K562 (cell line): ENCODE measurements at regions not wholly inside any gene's neighbourhood (a gene's known extent, or its start where the extent isn't known, plus 50 kb on each side); places are given as distances from the start of the nearest gene placed in this dataset.

ENCODE experiments used
- ATAC-seq: fragments of 200-7000 bp; cut with Tn5 transposase; 3 replicates; pipeline ENCODE4 v1.9.1; 2020; ENCODE audit warnings: moderate library complexity
- BruUV-seq: library from RNA; stranded (reverse); fragments of 400-500 nt; replicated peaks from 2 replicates; lab custom pipeline; 2021; lab: Mats Ljungman, UMichigan
- CTCF ChIA-PET: fragments of 300-600 bp; formaldehyde crosslinking; extraction: SDS; loops from one replicate; lab custom pipeline; 2021; ENCODE audit warnings: low intra/inter-chr PET ratio; lab: Yijun Ruan, JAX
- POLR2A ChIA-PET: fragments of 300-600, 350-650 bp; sonication (Branson Sonifier 250); formaldehyde crosslinking; extraction: SDS; loops from one replicate; lab custom pipeline; 2021; ENCODE audit warnings: antibody characterized with exemption, inconsistent platforms; lab: Yijun Ruan, JAX
- DNase-seq, 4 experiments: peaks; one replicate each; pipeline versions ENCODE4 v3.0.0 to v3.0.0-alpha.2; 2011 to 2018; ENCODE audit warnings: low spot score in 3 of 4, mixed read lengths in 3 of 4; ENCODE audit errors: extremely low read depth in 1 of 4
- FAIRE-seq: peaks from 2 replicates; lab custom pipeline; 2011; peaks lifted over from hg19 to GRCh38; lab: Jason Lieb, UNC
- H2AFZ ChIP-seq: 2 replicates; pipeline ENCODE4 v1.6.0; 2011; ENCODE audit warnings: low read depth, low read length, control low read depth, inconsistent platforms
- H3K27ac ChIP-seq: fragments of 200-600 bp; 3 replicates; pipeline ENCODE4 v1.8.0; 2011; ENCODE audit warnings: low read depth, mild to moderate bottlenecking, control low read depth, inconsistent platforms, low read length, moderate library complexity, mixed read lengths; ENCODE audit errors: extremely low read depth
- H3K27me3 ChIP-seq, 2 experiments: fragments of 300-600 bp in 1 of 2; 2 replicates in 1 of 2; 3 replicates in 1 of 2; pipeline versions ENCODE4 v1.6.0 to v1.8.0; 2011; ENCODE audit warnings: inconsistent platforms in 2 of 2, low read length in 2 of 2, mild to moderate bottlenecking in 1 of 2, mixed read lengths in 1 of 2, moderate library complexity in 1 of 2; ENCODE audit not compliant: control insufficient read depth in 2 of 2, insufficient read depth in 2 of 2
- H3K36me3 ChIP-seq: fragments of 300-600 bp; 3 replicates; pipeline ENCODE4 v1.8.0; 2011; ENCODE audit warnings: mild to moderate bottlenecking, low read length, inconsistent platforms; ENCODE audit not compliant: control insufficient read depth, insufficient read depth
- H3K4me1 ChIP-seq, 2 experiments: fragments of 200-600 bp in 1 of 2; replicated peaks in 1 of 2; 2 replicates in 1 of 2; 3 replicates in 1 of 2; pipeline versions ENCODE4 v1.5.1 to v1.8.0; 2011; ENCODE audit warnings: inconsistent platforms in 2 of 2, low read length in 2 of 2, mild to moderate bottlenecking in 1 of 2, mixed read lengths in 1 of 2, moderate library complexity in 1 of 2; ENCODE audit not compliant: control insufficient read depth in 2 of 2, insufficient read depth in 2 of 2
- H3K4me2 ChIP-seq: 2 replicates; pipeline ENCODE4 v1.6.1; 2011; ENCODE audit warnings: low read length, control low read depth, inconsistent platforms, mixed read lengths; ENCODE audit not compliant: insufficient read depth
- H3K4me3 ChIP-seq: fragments of 200-600 bp; sonication (generic), shearing (Covaris generic); 2 replicates; pipeline ENCODE4 v1.5.1; 2016; ENCODE audit warnings: control low read depth, inconsistent platforms
- H3K79me2 ChIP-seq: fragments of 200-600 bp; 3 replicates; pipeline ENCODE4 v1.8.0; 2011; ENCODE audit warnings: low read length, inconsistent platforms; ENCODE audit not compliant: control insufficient read depth, insufficient read depth
- H3K9ac ChIP-seq, 2 experiments: 2 replicates each; pipeline versions ENCODE4 v1.6.0 to v1.6.1; 2011; ENCODE audit warnings: low read depth in 2 of 2, low read length in 2 of 2, control low read depth in 1 of 2, inconsistent platforms in 1 of 2, mild to moderate bottlenecking in 1 of 2, mixed read lengths in 1 of 2; ENCODE audit not compliant: insufficient read depth in 1 of 2
- H3K9me1 ChIP-seq: one replicate; pipeline ENCODE4 v1.6.0; 2011; ENCODE audit warnings: inconsistent platforms, mild to moderate bottlenecking, low read length, moderate library complexity; ENCODE audit not compliant: control insufficient read depth, insufficient read depth
- H3K9me3 ChIP-seq: replicated peaks from 2 replicates; pipeline ENCODE4 v1.5.1; 2011; ENCODE audit warnings: low read depth, low read length, inconsistent platforms; ENCODE audit not compliant: control insufficient read depth, insufficient read depth
- H4K20me1 ChIP-seq: replicated peaks from 2 replicates; pipeline ENCODE4 v1.6.1; 2011; ENCODE audit warnings: low read length, inconsistent platforms, mixed read lengths; ENCODE audit not compliant: control insufficient read depth, insufficient read depth
- ETS2 ChIP-seq: IDR thresholded peaks from 2 replicates; pipeline ENCODE4 v1.6.1; 2016; ENCODE audit warnings: borderline replicate concordance, missing genetic modification characterization, mild to moderate bottlenecking, moderate library complexity, missing compliant biosample characterization; ENCODE audit not compliant: poor library complexity, severe bottlenecking
- FOSL1 ChIP-seq: fragments of 200-800 bp; sonication (Bioruptor generic); conservative IDR thresholded peaks from 2 replicates; pipeline ENCODE4 v1.6.1; 2016; ENCODE audit warnings: missing genetic modification characterization, missing compliant biosample characterization
- HNRNPL ChIP-seq: fragments of 200-400 bp; formaldehyde crosslinking; IDR thresholded peaks from 2 replicates; pipeline ENCODE4 v1.6.1; 2017; ENCODE audit warnings: low read depth, mild to moderate bottlenecking, low read length
- KHSRP ChIP-seq: fragments of 450-650 bp; IDR thresholded peaks from 2 replicates; pipeline ENCODE4 v1.6.1; 2017
- MTA3 ChIP-seq: fragments of 450-650 bp; formaldehyde crosslinking; IDR thresholded peaks from 2 replicates; pipeline ENCODE4 v1.6.1; 2017; ENCODE audit warnings: mild to moderate bottlenecking, borderline replicate concordance
- NCOA2 ChIP-seq, 2 experiments: fragments of 450-650 bp; IDR thresholded peaks; 2 replicates each; pipeline ENCODE4 v1.6.1; 2018; ENCODE audit warnings: mild to moderate bottlenecking in 2 of 2, moderate library complexity in 1 of 2; ENCODE audit not compliant: partially characterized antibody in 2 of 2
- SAFB2 ChIP-seq: fragments of 200-400 bp; formaldehyde crosslinking; IDR thresholded peaks from 2 replicates; pipeline ENCODE4 v1.6.1; 2018; ENCODE audit warnings: borderline replicate concordance, low read length, low read depth, moderate library complexity; ENCODE audit not compliant: severe bottlenecking
- SIN3B ChIP-seq: fragments of 450-650 bp; IDR thresholded peaks from 2 replicates; pipeline ENCODE4 v1.6.1; 2017; ENCODE audit warnings: low read depth, mild to moderate bottlenecking, moderate library complexity
- WGBS: fragments of 100-300 bp; shearing (Covaris generic); methylation state at CpG from one replicate; pipeline ENCODE4 v1.1.6; 2016; ENCODE audit warnings: low coverage, mixed read lengths; ENCODE audit not compliant: insufficient coverage; ENCODE audit errors: missing lambda C conversion rate; 5-methylcytosine and 5-hydroxymethylcytosine counted together
- in situ Hi-C: fragments of 300-500 bp; cut with MboI; formaldehyde crosslinking; loops from 4 replicates; pipeline ENCODE4 v1.15.0; 2018; ENCODE audit warnings: inconsistent platforms, mixed read lengths
- intact Hi-C: fragments of 100-400 bp; cut with micrococcal nuclease; formaldehyde crosslinking; loops from 2 replicates; pipeline ENCODE4 v1.14.2; 2022
- TF ChIP-seq, protein P1 (sequence below): sonication (generic); formaldehyde crosslinking; IDR thresholded peaks from 2 replicates; pipeline ENCODE4 v1.8.1; 2023; ENCODE audit warnings: mild to moderate bottlenecking, missing genetic modification reagents
- TF ChIP-seq, protein P2 (sequence below): fragments of 250-450 bp; sonication (Bioruptor Pico); IDR thresholded peaks from 2 replicates; pipeline ENCODE4 v1.8.0; 2021; ENCODE audit warnings: moderate library complexity, mild to moderate bottlenecking, inconsistent platforms

DNA sequence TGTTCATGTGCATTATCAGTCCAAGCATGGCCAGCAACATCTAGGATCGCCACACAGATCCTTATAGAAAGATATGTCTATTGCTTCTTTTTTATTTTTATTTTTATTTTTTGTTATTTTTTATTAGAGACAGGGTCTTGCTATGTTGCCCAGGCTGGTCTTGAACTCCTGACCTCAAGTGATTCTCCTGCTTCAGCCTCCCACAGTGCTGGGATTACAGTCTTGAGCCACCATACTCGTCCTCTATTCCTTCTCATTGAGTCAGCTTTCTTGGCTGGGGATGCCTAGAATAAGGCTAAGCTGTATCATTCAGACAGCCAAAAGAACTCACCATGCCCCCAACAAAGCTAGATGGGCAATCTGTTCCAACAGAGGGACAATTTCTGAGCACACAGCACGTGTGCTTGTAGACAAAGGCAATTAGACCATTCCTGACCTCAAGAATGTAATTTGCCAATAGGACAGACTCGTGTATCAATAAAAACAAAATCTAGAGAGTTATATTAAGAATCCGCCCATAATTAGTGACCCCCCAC is 264.0 kb upstream of the NEBL start:
- no peak overlapping the region for H3K9ac ChIP-seq
- no peak overlapping the region for H3K4me3 ChIP-seq
- no peaks in the 10 kb centered on the region for H3K9me1 ChIP-seq
- ATAC-seq: no peak
- intact Hi-C loops (no loop called here), in situ Hi-C loops (loop anchor here (5.0 kb wide), 1 partner anchor 106 kb away; no protein-coding TSS in a partner anchor)
- CTCF ChIA-PET: no interaction called here
- no TSS peak for BruUV-seq
- H3K79me2 ChIP-seq: no peaks in the 10 kb centered on the region
- no peaks in the 10 kb centered on the region for H3K27me3 ChIP-seq
- no peak for DNase-seq
- POLR2A ChIA-PET: interaction anchor here (0.6 to 1.0 kb wide), 4 partner anchors 9 to 295 kb away, joined by 3 to 4 read pairs (median 3); no protein-coding TSS in a partner anchor
- WGBS: 27% methylated on average over 5 of the region's 5 CpGs
- no peaks in the 10 kb centered on the region for H3K36me3 ChIP-seq
- H3K4me1 ChIP-seq: peaks cover 0 to 12% of the 10 kb centered on the region in 2 experiments; a peak in 2 of 5 replicates
- no peak overlapping the region for H3K27ac ChIP-seq
- H2AFZ ChIP-seq: no peak overlapping the region
- no peaks in the 10 kb centered on the region for H3K9me3 ChIP-seq
- FAIRE-seq: no peak
- no peak for TF ChIP-seq ETS2
- TF ChIP-seq, all 486 proteins: peak for 0
- no peak overlapping the region for H3K4me2 ChIP-seq
- H4K20me1 ChIP-seq: no peaks in the 10 kb centered on the region

DNA sequence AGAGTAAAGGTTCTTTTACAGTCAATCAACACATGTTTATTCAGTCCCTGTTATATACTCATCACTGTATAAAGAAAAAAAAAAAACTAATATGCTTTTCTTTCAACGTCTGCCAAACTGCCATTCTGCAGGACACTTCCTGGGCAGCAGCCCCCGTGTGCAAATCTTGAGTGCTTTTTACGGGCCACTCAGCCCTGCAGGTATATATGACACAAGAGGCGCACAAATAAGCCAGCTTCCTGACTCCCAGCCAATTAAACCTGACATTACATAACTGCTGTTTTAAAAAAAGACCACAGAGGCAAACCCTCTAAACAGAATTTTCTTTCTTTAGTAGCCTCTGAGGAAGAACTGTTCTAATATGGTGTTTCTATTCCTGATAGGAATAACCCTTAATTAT is 263.0 kb upstream of the NEBL start:
- no peaks in the 10 kb centered on the region for H3K27me3 ChIP-seq
- no peaks in the 10 kb centered on the region for H4K20me1 ChIP-seq
- WGBS: 40% methylated on average over 4 of the region's 4 CpGs
- in situ Hi-C loops (loop anchor here (5.0 kb wide), 1 partner anchor 107 kb away; no protein-coding TSS in a partner anchor), intact Hi-C loops (no loop called here)
- peaks cover 0 to 6% of the 10 kb centered on the region in 2 experiments; a peak in 2 of 5 replicates for H3K4me1 ChIP-seq
- no peak overlapping the region for H3K9ac ChIP-seq
- CTCF ChIA-PET: interaction anchor here (0.7 kb wide), 1 partner anchor 297 kb away, joined by 4 read pairs; no protein-coding TSS in a partner anchor
- H3K9me1 ChIP-seq: no peaks in the 10 kb centered on the region
- POLR2A ChIA-PET: no interaction called here
- no peaks in the 10 kb centered on the region for H3K9me3 ChIP-seq
- H3K27ac ChIP-seq: no peak overlapping the region
- no peak overlapping the region for H3K4me2 ChIP-seq
- no peak overlapping the region for H3K4me3 ChIP-seq
- no peak for TF ChIP-seq MTA3
- no peak for TF ChIP-seq SAFB2
- TF ChIP-seq NCOA2 (IDR thresholded peaks at IDR 0.05; ENCODE audit: partially characterized antibody in 2 of 2): no peak
- no peak for TF ChIP-seq FOSL1 (tag)
- TF ChIP-seq, protein P1, sequence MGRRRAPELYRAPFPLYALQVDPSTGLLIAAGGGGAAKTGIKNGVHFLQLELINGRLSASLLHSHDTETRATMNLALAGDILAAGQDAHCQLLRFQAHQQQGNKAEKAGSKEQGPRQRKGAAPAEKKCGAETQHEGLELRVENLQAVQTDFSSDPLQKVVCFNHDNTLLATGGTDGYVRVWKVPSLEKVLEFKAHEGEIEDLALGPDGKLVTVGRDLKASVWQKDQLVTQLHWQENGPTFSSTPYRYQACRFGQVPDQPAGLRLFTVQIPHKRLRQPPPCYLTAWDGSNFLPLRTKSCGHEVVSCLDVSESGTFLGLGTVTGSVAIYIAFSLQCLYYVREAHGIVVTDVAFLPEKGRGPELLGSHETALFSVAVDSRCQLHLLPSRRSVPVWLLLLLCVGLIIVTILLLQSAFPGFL (CRISPR knock-in tag): no peak
- TF ChIP-seq, protein P2, sequence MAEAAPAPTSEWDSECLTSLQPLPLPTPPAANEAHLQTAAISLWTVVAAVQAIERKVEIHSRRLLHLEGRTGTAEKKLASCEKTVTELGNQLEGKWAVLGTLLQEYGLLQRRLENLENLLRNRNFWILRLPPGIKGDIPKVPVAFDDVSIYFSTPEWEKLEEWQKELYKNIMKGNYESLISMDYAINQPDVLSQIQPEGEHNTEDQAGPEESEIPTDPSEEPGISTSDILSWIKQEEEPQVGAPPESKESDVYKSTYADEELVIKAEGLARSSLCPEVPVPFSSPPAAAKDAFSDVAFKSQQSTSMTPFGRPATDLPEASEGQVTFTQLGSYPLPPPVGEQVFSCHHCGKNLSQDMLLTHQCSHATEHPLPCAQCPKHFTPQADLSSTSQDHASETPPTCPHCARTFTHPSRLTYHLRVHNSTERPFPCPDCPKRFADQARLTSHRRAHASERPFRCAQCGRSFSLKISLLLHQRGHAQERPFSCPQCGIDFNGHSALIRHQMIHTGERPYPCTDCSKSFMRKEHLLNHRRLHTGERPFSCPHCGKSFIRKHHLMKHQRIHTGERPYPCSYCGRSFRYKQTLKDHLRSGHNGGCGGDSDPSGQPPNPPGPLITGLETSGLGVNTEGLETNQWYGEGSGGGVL: no peak
- no peak for TF ChIP-seq SIN3B
- no peak for TF ChIP-seq HNRNPL
- no peak for TF ChIP-seq KHSRP
- no peak for DNase-seq
- BruUV-seq: no TSS peak
- no peaks in the 10 kb centered on the region for H3K36me3 ChIP-seq
- no peak for ATAC-seq
- no peak for FAIRE-seq
- no peak overlapping the region for H2AFZ ChIP-seq
- H3K79me2 ChIP-seq: no peaks in the 10 kb centered on the region
